ENCODE measurements at regions not wholly inside any gene's neighbourhood (a gene's known extent, or its start where the extent isn't known, plus 50 kb on each side); places are given as distances from the start of the nearest gene placed in this dataset.
"Not testable (repeated sequence)": the region's sequence is repeated elsewhere in the genome, so short reads cannot be mapped to it uniquely, and the experiment has no call there.

DNA sequence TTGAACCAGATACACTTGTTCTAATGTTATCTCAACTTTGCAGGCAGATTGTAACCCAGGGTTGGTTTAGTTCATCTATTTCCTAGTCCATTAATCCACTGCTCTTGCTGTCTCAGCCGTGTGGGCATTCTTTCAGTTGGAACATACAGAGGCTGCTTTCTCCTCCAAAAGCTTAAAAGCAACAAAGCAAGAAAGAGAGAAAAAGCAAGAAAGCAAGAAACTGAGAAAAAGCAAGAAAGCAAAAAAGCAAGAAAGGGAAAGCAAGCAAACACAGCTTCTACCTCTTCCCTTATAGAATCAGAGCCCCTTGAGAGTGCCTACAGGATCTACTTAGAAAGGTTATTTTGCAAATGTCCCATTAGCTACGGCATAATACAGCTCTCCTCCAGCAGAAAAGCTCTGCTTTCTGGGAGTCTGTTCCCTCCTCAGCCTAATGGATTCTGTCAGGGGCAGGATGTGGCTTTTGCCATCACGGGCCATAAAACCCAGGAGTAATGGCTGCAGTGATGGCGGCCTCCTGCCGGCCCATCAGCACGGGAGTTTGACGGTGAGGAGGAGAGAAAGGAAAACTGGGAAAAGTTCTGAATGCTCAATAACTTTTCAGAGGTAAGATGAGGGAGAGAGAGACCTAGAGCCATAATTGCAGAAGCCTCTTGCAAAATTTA is 156.8 kb upstream of the JARID2 start:
- peak; percentile 58 for DNase-seq

- DNase-seq: peak; percentile 76
Measured at GRCh38 chr6:15089569-15090144, 156.2 kb upstream of the JARID2 start.

GRCh38 chr6:15090145-15090579 is 155.7 kb upstream of the JARID2 start:
- peak; percentile 71 for DNase-seq

GRCh38 chr6:15090745-15091384 is 155.0 kb upstream of the JARID2 start:
- DNase-seq: no peak

DNA sequence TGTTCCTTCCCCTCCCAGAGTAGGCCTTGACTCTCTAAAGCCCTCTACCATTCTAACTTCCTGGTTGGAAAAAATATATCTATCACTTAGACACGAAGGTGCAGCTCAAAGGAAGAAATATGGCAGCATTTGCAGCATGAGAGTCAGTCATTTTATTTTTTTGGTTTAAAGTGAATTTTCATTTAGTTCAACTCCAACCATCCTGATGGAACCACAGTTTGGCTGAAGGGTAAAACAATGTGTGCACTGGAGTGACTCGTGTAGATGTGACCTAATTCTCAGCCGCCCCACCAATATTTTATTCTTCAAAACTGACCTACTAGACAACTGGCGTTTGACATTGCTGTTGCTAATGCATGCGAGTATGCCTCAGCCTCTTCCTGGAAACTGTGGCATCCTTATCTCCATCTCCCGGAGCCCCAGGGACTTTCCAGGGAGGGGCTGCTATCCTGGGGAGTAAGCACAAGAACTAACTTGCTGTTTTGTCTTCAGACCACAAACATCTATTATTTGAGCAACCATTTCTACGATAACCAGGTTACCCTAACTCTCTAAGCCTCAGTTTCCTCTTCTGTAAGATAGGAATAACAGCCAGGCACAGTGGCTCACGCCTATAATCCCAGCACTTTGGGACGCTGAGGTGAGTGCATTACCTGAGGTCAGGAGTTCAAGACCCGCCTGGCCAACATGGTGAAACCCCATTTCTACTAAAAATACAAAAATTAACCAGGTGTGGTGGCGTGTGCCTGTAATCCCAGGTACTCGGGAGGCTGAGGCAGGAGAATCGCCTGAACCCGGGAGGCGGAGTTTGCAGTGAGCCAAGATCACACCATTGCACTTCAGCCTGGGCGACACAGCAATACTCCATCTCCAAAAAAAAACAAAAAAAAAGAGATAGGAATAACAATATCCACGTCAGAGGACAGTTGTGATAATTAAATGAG is 148.7 kb upstream of the JARID2 start:
- DNase-seq: no peak

- no peak for DNase-seq
Measured at GRCh38 chr6:15101130-15101529, 144.7 kb upstream of the JARID2 start.

- no peak for DNase-seq
Measured at GRCh38 chr6:15102241-15102640, 143.6 kb upstream of the JARID2 start.

GRCh38 chr6:15106958-15107643 is 138.8 kb upstream of the JARID2 start:
- DNase-seq: no peak

- no peak for DNase-seq
Measured at GRCh38 chr6:15107644-15108382, 138.1 kb upstream of the JARID2 start.

DNA sequence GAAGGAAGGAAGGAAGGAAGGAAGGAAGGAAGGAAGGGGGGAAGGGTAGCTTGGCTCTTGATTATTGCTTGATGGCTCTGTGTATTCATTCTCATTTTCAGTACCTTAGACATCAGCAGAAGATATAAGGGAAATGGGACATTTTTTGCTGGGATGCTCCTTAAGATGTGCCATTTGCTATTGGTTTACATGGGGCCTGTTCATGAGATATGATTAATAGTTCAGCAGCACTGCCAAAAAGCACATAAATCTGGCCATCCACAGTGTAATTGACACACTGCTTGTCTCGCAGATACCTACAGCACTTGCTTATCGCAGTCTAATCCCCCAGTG is 137.5 kb upstream of the JARID2 start:
- no peak for DNase-seq

GRCh38 chr6:15109338-15110090 is 136.4 kb upstream of the JARID2 start:
- DNase-seq: no peak

DNA sequence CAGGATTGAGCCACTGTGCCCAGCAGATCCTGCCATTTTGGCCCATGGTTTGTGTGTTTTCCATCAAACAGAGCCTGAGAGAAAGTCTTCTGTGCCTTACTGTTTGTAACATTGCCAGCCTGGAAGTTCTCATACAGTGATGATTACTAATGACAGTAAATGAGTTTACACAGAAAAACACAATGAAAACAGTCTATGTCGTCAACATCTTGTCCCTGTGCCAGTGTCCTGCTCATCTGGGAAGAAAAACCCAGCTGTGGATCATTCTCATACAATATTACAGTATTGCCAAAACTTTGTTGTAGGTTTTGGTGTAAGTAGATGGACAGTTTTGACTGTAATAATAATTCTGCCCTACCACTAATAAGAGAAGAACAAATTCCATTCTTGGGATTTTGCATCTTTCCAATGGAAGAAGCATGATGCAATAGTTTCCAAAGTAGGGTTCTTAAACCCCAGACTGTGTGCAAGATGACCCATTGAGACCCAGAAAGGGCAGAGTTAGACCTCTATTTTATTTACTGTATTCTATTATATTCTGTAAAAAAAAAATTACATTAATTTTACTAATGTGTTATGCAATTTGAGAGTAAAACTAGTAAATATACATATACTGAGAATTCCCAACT is 135.0 kb upstream of the JARID2 start:
- DNase-seq: no peak

- DNase-seq: not testable (repeated sequence)
Measured at GRCh38 chr6:15111576-15111975, 134.3 kb upstream of the JARID2 start.

- DNase-seq: no peak
Measured at GRCh38 chr6:15113587-15113986, 132.3 kb upstream of the JARID2 start.

DNA sequence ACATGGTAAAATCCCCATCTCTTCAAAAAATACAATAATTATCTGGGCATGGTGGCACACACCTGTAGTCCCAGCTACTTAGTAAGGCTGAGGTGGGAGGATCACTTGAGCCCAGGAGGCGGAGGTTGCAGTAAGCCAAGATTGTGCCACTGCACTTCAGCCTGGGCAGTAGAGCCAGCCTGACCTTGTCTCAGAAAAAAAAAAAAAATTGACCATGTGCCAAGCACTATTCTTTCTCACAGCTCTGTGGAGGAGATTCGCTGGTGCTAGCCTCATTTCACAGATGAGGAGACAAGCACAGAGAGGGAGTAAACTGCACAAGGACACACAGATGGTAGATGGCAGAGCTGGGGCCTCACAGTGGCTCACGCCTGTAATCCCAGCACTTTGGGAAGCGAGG is 131.8 kb upstream of the JARID2 start:
- DNase-seq: no peak

DNA sequence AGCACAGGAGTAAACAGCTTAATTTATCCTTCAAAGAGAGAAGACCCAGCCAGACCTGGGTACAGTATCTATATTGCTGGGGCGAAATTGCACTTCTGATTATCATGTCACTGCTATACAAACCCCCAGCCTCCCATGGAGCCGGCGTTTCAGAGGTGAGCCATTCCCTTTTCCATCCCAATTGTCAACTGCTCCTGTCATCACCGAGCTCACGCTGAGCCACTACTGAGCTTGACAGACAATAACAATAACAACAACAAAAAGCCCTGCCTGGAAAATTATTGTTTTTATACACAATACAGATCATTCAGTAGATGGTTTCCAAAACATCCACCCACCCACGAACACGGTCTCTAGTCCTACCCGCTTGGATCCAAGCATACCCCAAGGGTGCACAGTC is 129.0 kb upstream of the JARID2 start:
- no peak for DNase-seq

GRCh38 chr6:15121443-15121842 is 124.4 kb upstream of the JARID2 start:
- DNase-seq: no peak

DNA sequence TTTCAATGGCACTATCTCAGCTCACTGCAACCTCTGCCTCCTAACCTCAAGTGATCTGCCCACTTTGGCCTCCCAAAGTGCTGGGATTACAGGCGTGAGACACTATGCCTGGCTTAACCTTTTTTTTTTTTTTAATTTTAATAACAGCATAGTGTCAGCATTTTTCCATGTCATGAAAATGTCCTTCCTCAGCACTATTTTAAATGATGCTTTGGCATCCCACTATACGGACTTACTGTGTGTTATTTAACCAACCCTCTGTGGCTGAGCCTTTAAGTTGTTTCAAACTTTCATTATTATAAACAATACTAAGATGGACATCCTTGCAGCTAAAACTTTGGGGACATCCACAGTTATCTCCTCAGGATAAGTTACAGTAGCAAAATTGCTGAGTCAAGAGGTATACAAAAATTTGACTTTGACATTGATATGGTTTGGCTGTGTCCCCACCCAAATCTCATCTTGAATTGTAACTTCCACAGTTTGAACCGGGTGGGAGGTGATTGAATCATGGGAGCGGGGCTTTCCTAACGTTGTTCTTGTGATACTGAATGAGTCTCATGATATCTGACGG is 123.8 kb upstream of the JARID2 start:
- DNase-seq: no peak

DNA sequence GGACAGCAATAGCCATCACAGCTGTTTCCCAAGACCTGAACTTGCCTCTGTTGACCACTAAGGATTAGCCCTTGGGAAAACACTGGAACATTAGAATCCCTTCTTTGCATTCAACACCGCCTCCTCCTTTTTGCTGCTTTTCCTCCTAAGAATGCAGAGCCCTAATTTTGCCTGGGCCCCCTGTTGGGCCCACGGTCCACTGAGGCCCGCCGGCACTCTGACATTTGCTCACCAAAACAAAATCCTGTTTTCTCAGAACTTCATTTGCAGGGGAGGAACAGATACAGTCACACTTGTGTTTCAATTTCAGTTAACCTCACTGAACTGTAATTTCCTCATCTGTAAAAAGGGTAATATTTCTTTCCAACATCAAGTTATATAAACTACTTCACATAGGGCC is 116.0 kb upstream of the JARID2 start:
- DNase-seq: no peak

DNA sequence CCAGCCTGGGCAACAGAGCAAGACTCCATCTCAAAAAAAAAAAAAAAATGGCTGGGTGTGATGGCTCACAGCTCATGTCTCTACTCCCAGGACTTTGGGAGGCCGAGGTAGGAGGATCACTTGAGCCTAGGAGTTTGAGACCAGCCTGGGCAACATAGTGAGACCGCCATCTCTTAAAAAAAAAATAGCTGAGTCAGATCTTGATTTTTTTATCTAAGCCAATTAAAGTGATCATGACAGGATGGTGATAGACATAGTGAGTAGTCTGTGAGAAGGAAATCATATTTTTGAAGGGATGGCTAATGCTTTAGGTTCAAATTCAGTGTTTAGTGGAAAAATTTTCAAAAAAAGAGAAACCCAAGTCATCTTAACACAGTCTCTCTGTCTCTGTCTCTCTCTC is 114.6 kb upstream of the JARID2 start:
- no peak for DNase-seq
